ENCODE measurements at regions not wholly inside any gene's neighbourhood (a gene's known extent, or its start where the extent isn't known, plus 50 kb on each side); places are given as distances from the start of the nearest gene placed in this dataset.

GRCh38 chr10:53361281-53361680 is 588.7 kb upstream of the MBL2 start:
- TF ChIP-seq CTCF (IDR thresholded peaks at IDR 0.05) (no peak), POLR2A (IDR thresholded peaks at IDR 0.05) (no peak), EP300 (IDR thresholded peaks at IDR 0.05) (no peak)
